ENCODE measurements at regions not wholly inside any gene's neighbourhood (a gene's known extent, or its start where the extent isn't known, plus 50 kb on each side); places are given as distances from the start of the nearest gene placed in this dataset.

DNA sequence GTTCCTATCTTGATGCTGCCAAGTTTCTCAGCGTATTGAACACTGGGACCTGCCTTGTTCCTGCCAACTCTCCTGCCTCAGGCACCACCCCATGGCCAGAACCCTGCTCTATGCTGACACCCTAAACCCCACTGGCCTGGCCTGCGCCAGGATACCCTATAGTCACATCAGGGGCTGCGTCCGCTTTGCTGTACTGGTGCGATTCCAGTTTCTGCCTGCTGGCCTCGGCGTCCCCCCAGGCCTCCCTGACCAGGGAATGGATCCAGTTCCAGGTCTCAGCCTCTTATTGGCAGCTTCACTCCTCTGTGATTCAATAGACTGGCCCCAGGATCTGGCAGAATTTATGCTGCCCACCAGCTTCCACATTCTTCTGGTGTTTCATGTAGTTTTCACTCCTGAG is 55.0 kb downstream of the GPR6 start:
- H3K4me3 ChIP-seq (ENCODE audit: low read depth, low read length): no peak overlapping the region
- TF ChIP-seq, protein P1, sequence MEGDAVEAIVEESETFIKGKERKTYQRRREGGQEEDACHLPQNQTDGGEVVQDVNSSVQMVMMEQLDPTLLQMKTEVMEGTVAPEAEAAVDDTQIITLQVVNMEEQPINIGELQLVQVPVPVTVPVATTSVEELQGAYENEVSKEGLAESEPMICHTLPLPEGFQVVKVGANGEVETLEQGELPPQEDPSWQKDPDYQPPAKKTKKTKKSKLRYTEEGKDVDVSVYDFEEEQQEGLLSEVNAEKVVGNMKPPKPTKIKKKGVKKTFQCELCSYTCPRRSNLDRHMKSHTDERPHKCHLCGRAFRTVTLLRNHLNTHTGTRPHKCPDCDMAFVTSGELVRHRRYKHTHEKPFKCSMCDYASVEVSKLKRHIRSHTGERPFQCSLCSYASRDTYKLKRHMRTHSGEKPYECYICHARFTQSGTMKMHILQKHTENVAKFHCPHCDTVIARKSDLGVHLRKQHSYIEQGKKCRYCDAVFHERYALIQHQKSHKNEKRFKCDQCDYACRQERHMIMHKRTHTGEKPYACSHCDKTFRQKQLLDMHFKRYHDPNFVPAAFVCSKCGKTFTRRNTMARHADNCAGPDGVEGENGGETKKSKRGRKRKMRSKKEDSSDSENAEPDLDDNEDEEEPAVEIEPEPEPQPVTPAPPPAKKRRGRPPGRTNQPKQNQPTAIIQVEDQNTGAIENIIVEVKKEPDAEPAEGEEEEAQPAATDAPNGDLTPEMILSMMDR (conservative IDR thresholded peaks at IDR 0.05; ENCODE audit: low read depth, low read length): no peak
- DNase-seq (ENCODE audit: low read depth): no peak

- no peak for DNase-seq (ENCODE audit: low read depth)
- no peak overlapping the region for H3K4me3 ChIP-seq (ENCODE audit: low read depth, low read length)
- TF ChIP-seq, protein P1 (conservative IDR thresholded peaks at IDR 0.05; ENCODE audit: low read depth, low read length): no peak
These were observed 55.9 kb downstream of the GPR6 start for GRCh38 chr6:110033749-110034666.

DNA sequence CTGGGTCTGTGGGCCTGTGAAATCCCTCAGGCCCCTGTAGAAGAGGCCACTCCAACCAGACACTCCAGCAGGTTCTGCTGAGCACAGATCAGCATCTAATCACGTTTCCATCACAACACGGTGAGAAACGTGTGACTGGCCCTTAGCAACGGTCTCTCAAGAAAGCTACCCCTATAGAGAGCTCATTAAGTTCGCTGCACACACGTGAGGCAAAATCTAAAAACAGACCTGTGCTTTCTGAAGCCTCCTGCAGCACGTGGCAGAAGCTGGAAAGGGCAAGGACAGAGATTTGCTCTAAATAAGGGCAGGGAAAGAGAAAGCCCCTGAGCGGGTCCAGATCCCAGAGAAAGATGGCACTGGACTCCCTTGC is 56.5 kb downstream of the GPR6 start:
- TF ChIP-seq, protein P1 (conservative IDR thresholded peaks at IDR 0.05; ENCODE audit: low read depth, low read length): no peak
- DNase-seq (ENCODE audit: low read depth): no peak
- H3K4me3 ChIP-seq (ENCODE audit: low read depth, low read length): no peak overlapping the region

DNA sequence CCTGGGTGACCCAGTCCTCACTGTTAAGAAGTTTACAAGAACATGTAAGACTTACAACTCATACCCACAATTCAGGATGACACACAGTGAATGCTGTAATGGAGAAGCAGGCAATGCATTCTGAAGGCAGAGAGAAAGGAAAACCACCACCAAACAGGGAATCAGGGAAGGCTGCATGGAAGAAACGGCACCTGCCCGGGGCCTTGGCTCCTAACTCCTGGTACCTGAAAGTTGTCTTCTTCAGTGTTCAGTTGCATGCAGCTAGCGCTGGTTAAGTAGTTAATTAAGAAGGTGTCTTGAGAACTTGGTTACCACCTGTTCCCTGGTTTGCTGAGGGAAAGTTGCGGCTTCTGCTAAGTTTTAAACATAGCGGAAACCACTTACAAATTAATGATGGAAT is 57.2 kb downstream of the GPR6 start:
- TF ChIP-seq, protein P1 (conservative IDR thresholded peaks at IDR 0.05; ENCODE audit: low read depth, low read length): no peak
- no peak for DNase-seq (ENCODE audit: low read depth)
- H3K4me3 ChIP-seq (ENCODE audit: low read depth, low read length): no peak overlapping the region

DNA sequence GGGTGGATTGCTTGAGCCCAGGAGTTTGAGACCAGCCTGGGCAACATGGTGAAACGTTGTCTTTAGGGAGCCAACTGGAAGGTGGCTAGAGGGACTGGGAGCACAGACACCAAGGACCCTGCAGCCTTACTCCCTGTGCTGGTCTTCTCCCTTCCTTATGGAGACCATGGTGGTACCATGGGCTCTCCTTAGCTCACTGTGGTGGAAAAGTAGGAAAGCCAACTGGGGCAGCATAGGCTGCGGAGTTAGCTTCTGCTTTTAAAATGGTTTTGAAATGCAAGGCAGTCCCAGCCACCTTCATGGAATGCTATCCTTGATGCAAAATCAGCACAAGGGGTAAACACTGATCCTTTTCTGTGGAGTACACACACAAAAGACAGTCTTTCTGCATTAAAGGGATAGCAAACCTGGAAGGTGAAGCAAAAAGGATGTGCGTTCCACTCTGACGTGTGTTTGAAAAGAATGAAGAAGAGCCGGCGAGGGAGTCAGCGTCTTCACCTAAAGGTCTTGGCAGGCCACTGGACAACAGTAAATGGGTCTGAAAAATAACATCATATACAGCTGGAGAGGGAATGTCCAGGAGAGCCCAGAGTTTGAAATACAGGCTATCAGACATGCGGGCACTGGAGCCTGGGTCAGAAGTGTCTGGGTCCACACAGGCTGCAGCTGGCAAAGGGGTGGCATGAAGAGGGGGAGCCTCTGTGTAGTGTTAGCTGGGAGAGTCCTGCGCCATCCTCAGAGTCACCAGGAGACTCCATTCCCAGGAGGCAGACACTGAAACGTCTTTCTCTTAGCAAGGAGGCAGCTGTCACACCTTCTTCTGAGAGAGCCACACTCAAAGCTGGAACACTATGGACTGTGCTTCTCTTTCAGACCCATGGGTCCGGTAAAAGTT is 58.5 kb downstream of the GPR6 start:
- no peak overlapping the region for H3K4me3 ChIP-seq (ENCODE audit: low read depth, low read length)
- DNase-seq (ENCODE audit: low read depth): no peak
- TF ChIP-seq, protein P1 (conservative IDR thresholded peaks at IDR 0.05; ENCODE audit: low read depth, low read length): no peak

GRCh38 chr6:110037726-110038295 is 59.7 kb downstream of the GPR6 start:
- DNase-seq (ENCODE audit: low read depth): no peak
- TF ChIP-seq, protein P1 (conservative IDR thresholded peaks at IDR 0.05; ENCODE audit: low read depth, low read length): no peak
- H3K4me3 ChIP-seq (ENCODE audit: low read depth, low read length): no peak overlapping the region

Data from choroid plexus epithelial cell (primary cell).